HG03460 (cell line): ENCODE measurements at regions not wholly inside any gene's neighbourhood (a gene's known extent, or its start where the extent isn't known, plus 50 kb on each side); places are given as distances from the start of the nearest gene placed in this dataset.
"Not testable (repeated sequence)": the region's sequence is repeated elsewhere in the genome, so short reads cannot be mapped to it uniquely, and the experiment has no call there.

Experiments used
- ATAC-seq: cut with Tn5 transposase; IDR thresholded peaks from one replicate; pipeline ENCODE4 v1.9.1; 2021; ENCODE audit not compliant: unreplicated experiment

DNA sequence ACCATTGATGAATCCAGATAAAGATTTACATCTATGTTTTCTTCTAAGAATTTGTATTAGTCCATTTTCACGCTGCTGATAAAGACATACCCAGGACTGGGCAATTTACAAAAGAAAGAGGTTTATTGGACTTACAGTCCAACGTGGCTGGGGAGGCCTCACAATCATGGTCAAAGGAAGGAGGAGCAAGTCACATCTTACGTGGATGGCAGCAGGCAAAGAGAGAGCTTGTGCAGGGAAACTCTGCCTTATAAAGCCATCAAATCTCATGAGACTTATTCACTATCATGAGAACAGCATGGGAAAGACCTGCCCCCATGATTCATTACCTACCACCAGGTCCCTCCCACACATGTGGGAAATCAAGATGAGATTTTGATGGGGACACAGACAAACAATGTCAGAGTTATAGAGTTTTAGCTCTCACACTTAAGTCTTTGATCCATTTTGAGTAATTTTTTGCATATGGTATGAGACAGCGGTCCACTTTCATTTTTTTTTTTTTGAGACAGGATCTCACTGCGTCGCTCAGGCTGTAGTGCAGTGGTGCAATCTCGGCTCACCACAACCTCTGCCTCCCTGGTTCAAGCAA lies 53.5 kb upstream of the JADE2 start:
- not testable (repeated sequence) for ATAC-seq

GRCh38 chr5:134468921-134469400 lies 56.5 kb upstream of the JADE2 start:
- ATAC-seq = no peak

DNA sequence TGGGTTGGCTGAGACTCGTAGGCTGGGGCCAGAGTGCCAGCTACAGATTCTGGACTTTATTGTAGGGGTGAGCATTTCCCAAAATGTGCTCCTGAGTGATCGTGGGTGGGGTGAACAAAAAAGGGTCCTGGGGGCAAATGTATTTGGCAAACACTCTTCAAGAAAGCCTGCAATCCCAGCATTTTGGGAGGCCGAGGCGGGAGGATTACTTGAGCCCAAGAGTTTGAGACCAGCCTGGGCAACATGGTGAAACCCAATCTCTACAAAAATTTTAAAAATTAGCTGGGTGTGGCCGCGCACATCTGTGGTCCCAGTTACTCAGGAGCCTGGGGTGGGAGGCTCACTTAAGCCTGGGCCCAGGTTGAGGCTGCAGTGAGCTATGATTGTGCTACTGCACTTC lies 55.5 kb upstream of the CDKN2AIPNL start:
- no peak for ATAC-seq

GRCh38 chr5:134466241-134467069 lies 54.8 kb upstream of the CDKN2AIPNL start:
- peak; percentile 38 for ATAC-seq

DNA sequence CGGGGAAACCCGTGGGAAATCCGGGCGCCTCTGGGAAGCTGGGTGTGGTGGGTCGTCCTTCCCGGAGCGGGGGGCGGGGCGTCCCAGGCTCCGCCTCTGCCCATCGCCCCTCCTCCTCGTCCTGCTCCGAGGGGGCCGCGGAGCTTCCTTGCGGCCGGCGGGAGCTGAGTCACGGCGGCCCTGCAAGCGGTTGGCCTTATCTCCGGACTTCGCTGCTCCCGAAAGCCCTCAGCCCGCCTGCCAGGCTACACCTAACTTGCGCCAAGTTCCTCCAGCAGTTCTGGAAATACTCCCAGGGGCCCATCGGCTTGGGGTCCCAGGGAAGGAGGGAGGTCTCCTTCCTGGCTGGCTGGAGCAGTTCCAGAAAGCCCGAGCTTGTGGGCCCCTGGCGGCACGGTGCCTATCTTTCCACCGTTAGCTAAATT lies 54.1 kb upstream of the CDKN2AIPNL start:
- ATAC-seq = peak; percentile 84

DNA sequence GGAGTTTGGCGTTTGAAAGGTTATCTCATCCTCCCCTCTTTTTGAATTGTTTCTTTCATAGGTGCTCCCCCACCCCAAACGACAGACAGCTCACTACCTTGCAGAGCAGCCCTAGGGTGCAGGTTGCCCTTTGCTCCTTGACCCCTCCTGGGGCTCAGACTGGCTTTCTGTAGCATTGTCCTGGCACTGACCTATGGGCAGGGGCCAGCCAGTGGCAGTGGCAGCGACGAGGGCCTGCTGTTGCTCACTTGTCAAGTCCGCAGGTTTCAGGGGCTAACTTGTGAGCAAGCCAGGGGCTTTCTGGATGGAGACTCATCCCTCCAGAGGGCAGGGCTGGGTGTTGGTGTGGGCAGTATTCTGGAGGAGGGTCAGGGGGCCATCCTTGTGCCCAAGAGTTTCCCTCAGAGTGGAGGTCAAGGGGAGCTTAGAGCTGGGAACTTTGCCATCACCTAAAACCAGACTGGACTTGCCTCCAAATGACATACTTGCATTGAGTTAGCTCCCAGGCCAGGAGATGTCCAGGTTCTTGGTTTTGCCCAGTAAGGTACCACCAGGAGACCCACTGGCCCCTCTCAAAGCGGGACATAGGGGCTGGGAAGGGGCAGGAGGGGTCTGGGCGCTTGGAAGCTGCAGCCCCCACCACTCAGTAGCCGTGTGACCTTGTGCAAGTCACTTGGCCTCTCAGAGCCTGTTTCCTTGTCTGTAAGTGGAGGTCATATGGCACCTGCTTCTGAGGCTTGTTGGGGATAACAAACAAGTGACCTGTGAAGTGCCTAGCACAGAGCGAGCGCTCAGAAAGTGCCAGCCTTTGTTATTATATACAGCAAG lies 53.5 kb upstream of the CDKN2AIPNL start:
- ATAC-seq = peak; percentile 39

GRCh38 chr5:134463991-134464760 lies 52.5 kb upstream of the CDKN2AIPNL start:
- no peak for ATAC-seq

GRCh38 chr5:134463176-134463720 lies 51.6 kb upstream of the CDKN2AIPNL start:
- no peak for ATAC-seq

DNA sequence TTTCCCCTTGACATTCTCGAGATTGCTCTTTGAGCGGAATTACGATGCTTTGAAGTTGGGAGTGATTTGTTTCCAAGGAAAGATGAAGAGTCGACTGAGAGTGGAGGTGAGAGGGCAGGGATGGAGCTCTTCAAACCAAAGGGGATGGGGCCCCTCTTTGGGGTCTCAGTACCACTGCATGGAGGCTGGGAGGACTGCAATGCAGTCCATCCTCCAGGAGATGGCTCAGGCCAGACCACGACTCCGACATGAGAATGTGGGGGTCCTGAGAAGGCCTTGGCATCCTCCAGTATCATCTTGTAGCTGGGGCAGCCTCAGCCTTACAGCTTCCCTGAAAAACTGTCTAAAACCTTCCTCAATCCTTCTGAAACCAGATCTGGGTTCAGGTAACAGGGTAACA lies 51.1 kb upstream of the CDKN2AIPNL start:
- no peak for ATAC-seq

DNA sequence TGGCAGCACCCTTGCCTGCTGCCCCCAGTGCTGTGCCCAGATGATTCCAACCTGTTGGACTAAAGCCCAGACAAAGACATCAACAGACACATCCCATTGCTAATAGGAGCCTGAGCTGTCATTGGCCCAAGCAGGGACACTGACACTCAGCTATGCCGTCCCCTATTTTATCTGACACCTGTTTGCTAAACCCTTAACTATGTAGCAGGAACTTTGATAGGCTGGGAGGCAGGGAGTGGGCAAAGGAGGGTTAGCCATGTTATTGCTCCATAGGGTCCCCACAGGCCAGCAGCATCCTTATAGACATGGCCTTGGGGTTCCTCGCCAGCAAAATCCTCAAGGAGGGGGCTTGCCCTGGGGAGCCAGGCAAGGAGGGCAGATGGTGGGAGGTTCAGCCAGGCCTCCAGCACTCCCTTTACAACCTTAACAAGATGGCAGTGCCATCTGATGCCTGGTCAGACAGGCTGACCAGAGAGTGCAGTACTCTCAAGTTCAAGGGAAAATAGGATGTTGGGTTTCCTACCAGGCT lies 50.4 kb upstream of the CDKN2AIPNL start:
- ATAC-seq = no peak
